IMR-90 (cell line): ENCODE measurements at regions not wholly inside any gene's neighbourhood (a gene's known extent, or its start where the extent isn't known, plus 50 kb on each side); places are given as distances from the start of the nearest gene placed in this dataset.

Experiments used
- ATAC-seq: fragments of 200-7000 bp; cut with Tn5 transposase; 2 replicates; pipeline ENCODE4 v1.9.1; 2020; ENCODE audit warnings: low read depth, mild to moderate bottlenecking, moderate library complexity
- BruUV-seq: library from RNA; stranded (reverse); fragments of 400-500 nt; replicated peaks from 2 replicates; lab custom pipeline; 2021; lab: Mats Ljungman, UMichigan
- CTCF ChIA-PET: fragments of 300-600 bp; formaldehyde crosslinking; extraction: SDS; loops from one replicate; lab custom pipeline; 2021; ENCODE audit warnings: antibody characterized with exemption; lab: Yijun Ruan, JAX
- POLR2A ChIA-PET: fragments of 300-600 bp; sonication (Branson Sonifier 250); formaldehyde crosslinking; loops from one replicate; lab custom pipeline; 2022; ENCODE audit warnings: antibody characterized with exemption; ENCODE audit not compliant: unreplicated experiment; lab: Charles Lee
- DNase-seq: peaks from one replicate; pipeline ENCODE4 v3.0.0; 2013
- H2AFZ ChIP-seq: replicated peaks from 2 replicates; pipeline ENCODE3; 2013; ENCODE audit warnings: low read length, mild to moderate bottlenecking; ENCODE audit not compliant: poor library complexity
- H2AK5ac ChIP-seq: 2 replicates; pipeline ENCODE4 v1.6.1; 2013; ENCODE audit warnings: low read depth, low read length, inconsistent platforms
- H2AK9ac ChIP-seq: replicated peaks from 2 replicates; pipeline ENCODE3; 2013; ENCODE audit warnings: mild to moderate bottlenecking, low read depth, low read length, moderate library complexity; ENCODE audit not compliant: poor library complexity
- H2BK120ac ChIP-seq: 2 replicates; pipeline ENCODE4 v1.6.1; 2013; ENCODE audit warnings: low read depth, low read length, inconsistent platforms
- H2BK15ac ChIP-seq: 3 replicates; pipeline ENCODE4 v1.6.1; 2013; ENCODE audit warnings: low read depth, low read length, inconsistent platforms
- H2BK20ac ChIP-seq: 2 replicates; pipeline ENCODE4 v1.6.1; 2013; ENCODE audit warnings: low read depth, mild to moderate bottlenecking, inconsistent platforms, low read length, moderate library complexity
- H2BK5ac ChIP-seq: 2 replicates; pipeline ENCODE4 v1.6.1; 2013; ENCODE audit warnings: mild to moderate bottlenecking, low read depth, low read length, inconsistent platforms; ENCODE audit not compliant: poor library complexity, severe bottlenecking
- H3K14ac ChIP-seq: replicated peaks from 2 replicates; pipeline ENCODE4 v1.6.1; 2013; ENCODE audit warnings: low read depth, low read length, inconsistent platforms
- H3K18ac ChIP-seq: 2 replicates; pipeline ENCODE4 v1.6.1; 2013; ENCODE audit warnings: low read depth, low read length, control low read depth
- H3K23ac ChIP-seq: 2 replicates; pipeline ENCODE4 v1.6.1; 2013; ENCODE audit warnings: low read depth, low read length, inconsistent platforms
- H3K27ac ChIP-seq: 2 replicates; pipeline ENCODE4 v1.5.1; 2013; ENCODE audit warnings: mild to moderate bottlenecking, control low read depth, low read length; ENCODE audit not compliant: insufficient read depth
- H3K27me3 ChIP-seq: 2 replicates; pipeline ENCODE4 v1.6.1; 2013; ENCODE audit warnings: low read length; ENCODE audit not compliant: control insufficient read depth, insufficient read depth
- H3K36me3 ChIP-seq: 2 replicates; pipeline ENCODE4 v1.6.1; 2013; ENCODE audit warnings: low read length, mixed read lengths; ENCODE audit not compliant: control insufficient read depth, insufficient read depth
- H3K4ac ChIP-seq: 2 replicates; pipeline ENCODE4 v1.6.1; 2013; ENCODE audit warnings: low read depth, low read length, inconsistent platforms
- H3K4me1 ChIP-seq: 2 replicates; pipeline ENCODE4 v1.6.1; 2013; ENCODE audit warnings: low read length, mixed read lengths; ENCODE audit not compliant: control insufficient read depth, insufficient read depth
- H3K4me2 ChIP-seq: 2 replicates; pipeline ENCODE4 v1.6.1; 2013; ENCODE audit warnings: low read depth, mild to moderate bottlenecking, control low read depth, low read length, moderate library complexity
- H3K4me3 ChIP-seq: 2 replicates; pipeline ENCODE4 v1.5.1; 2013; ENCODE audit warnings: low read depth, mild to moderate bottlenecking, control low read depth, low read length, moderate library complexity; ENCODE audit not compliant: insufficient read depth
- H3K56ac ChIP-seq: 2 replicates; pipeline ENCODE4 v1.6.1; 2013; ENCODE audit warnings: low read length, inconsistent platforms; ENCODE audit not compliant: insufficient read depth; ENCODE audit errors: extremely low read depth
- H3K79me1 ChIP-seq, 2 experiments: 2 replicates each; pipeline ENCODE4 v1.6.1; 2013; ENCODE audit warnings: low read length in 2 of 2, inconsistent platforms in 1 of 2, low read depth in 1 of 2
- H3K9ac ChIP-seq: 2 replicates; pipeline ENCODE4 v1.6.1; 2013; ENCODE audit warnings: low read depth, low read length, control low read depth
- H3K9me1 ChIP-seq: 2 replicates; pipeline ENCODE4 v1.6.1; 2013; ENCODE audit warnings: low read length, inconsistent platforms; ENCODE audit not compliant: insufficient read depth
- H3K9me3 ChIP-seq: 2 replicates; pipeline ENCODE4 v1.6.1; 2013; ENCODE audit warnings: low read length; ENCODE audit not compliant: control insufficient read depth, insufficient read depth
- H4K20me1 ChIP-seq: 2 replicates; pipeline ENCODE4 v1.6.1; 2013; ENCODE audit warnings: low read length, inconsistent platforms; ENCODE audit not compliant: insufficient read depth
- H4K5ac ChIP-seq: 2 replicates; pipeline ENCODE4 v1.6.1; 2013; ENCODE audit warnings: mild to moderate bottlenecking, low read depth, low read length, control low read depth
- H4K8ac ChIP-seq, 2 experiments: 2 replicates each; pipeline ENCODE4 v1.6.1; 2013; ENCODE audit warnings: low read depth in 2 of 2, low read length in 2 of 2, control low read depth in 1 of 2, inconsistent platforms in 1 of 2
- H4K91ac ChIP-seq: 2 replicates; pipeline ENCODE4 v1.6.1; 2013; ENCODE audit warnings: low read depth, low read length, inconsistent platforms; ENCODE audit not compliant: insufficient read depth
- FOS ChIP-seq: fragments of 150-350 bp; IDR thresholded peaks from 2 replicates; pipeline ENCODE4 v1.6.1; 2016; ENCODE audit warnings: low read depth, low read length
- RCOR1 ChIP-seq: IDR thresholded peaks from 2 replicates; pipeline ENCODE4 v1.6.1; 2012; ENCODE audit warnings: mild to moderate bottlenecking, low read length, improper control_type of control experiment; ENCODE audit not compliant: insufficient replicate concordance
- WGBS, 2 experiments: methylation state at CpG; one replicate each; pipeline versions ENCODE4 v1.1.5 to v1.1.7; 2013; ENCODE audit warnings: missing lambda C conversion rate in 2 of 2; ENCODE audit not compliant: insufficient read length in 1 of 2; ENCODE audit errors: extremely low coverage in 2 of 2; 5-methylcytosine and 5-hydroxymethylcytosine counted together
- dilution Hi-C: fragments of 300-500 bp; cut with HindIII; formaldehyde crosslinking; loops from one replicate; pipeline ENCODE4 v1.14.3; 2018; ENCODE audit warnings: low sequenced_read_pairs; ENCODE audit not compliant: unreplicated experiment
- in situ Hi-C: fragments of 300-500 bp; cut with MboI; formaldehyde crosslinking; loops from 3 replicates; pipeline ENCODE4 v1.14.3; 2019; ENCODE audit warnings: low sequenced_read_pairs, inconsistent platforms, mixed read lengths
- intact Hi-C: fragments of 100-400 bp; cut with micrococcal nuclease; formaldehyde crosslinking; loops from 2 replicates; pipeline ENCODE4 v1.10.0; 2022

GRCh38 chr13:107322228-107322627 is 754.3 kb upstream of the ARGLU1 start:
- no peak for ATAC-seq
- CTCF ChIA-PET: no interaction called here
- no CpG with 5 or more reads among the region's 2 CpGs for WGBS, 2 experiments

More at GRCh38 chr13:107322228-107322627, 754.3 kb upstream of the ARGLU1 start:
- Histone ChIP-seq H3K36me3 (no peaks in the 10 kb centered on the region), H4K8ac (peak overlapping the region in 1 of 2 experiments; percentile 31; a peak in 1 of 4 replicates), H3K23ac (no peak overlapping the region), H3K79me1 (peaks cover 0 to 20% of the 10 kb centered on the region in 2 experiments; a peak in 3 of 4 replicates), H3K4ac (no peak overlapping the region), H2AFZ (no peak overlapping the region), H3K4me3 (no peak overlapping the region), H3K18ac (no peak overlapping the region), H2AK9ac (no peak overlapping the region), H2BK5ac (no peak overlapping the region), H3K4me2 (no peak overlapping the region), H3K9me1 (peaks cover 4% of the 10 kb centered on the region; the same call in 1 of the 2 replicates), H2AK5ac (peak overlapping the region; percentile 9; the same call in 1 of the 2 replicates), H2BK120ac (no peak overlapping the region), H3K9ac (no peak overlapping the region), H2BK15ac (no peak overlapping the region), H3K14ac (0 out of 2 replicates have a peak overlapping the region, but pooled peaks have one; percentile 82), H2BK20ac (no peak overlapping the region), H3K4me1 (no peaks in the 10 kb centered on the region; the same call in 1 of the 2 replicates), H4K91ac (no peak overlapping the region), H4K5ac (peak overlapping the region; percentile 79; the same call in 1 of the 2 replicates), H3K27me3 (no peaks in the 10 kb centered on the region), H4K20me1 (no peaks in the 10 kb centered on the region), H3K27ac (no peak overlapping the region), H3K56ac (no peak overlapping the region), H3K9me3 (no peaks in the 10 kb centered on the region)
- TF ChIP-seq RCOR1: no peak
- 0 out of 2 replicates have a peak, but pooled peaks have one; percentile 20 for TF ChIP-seq FOS
- dilution Hi-C loops: no loop called here
- no peak for DNase-seq
- intact Hi-C loops: no loop called here
- in situ Hi-C loops: no loop called here
- POLR2A ChIA-PET: no interaction called here
- BruUV-seq: no TSS peak
